NCI-H2107 (cell line): ENCODE measurements at regions not wholly inside any gene's neighbourhood (a gene's known extent, or its start where the extent isn't known, plus 50 kb on each side); places are given as distances from the start of the nearest gene placed in this dataset.

ENCODE experiments used
- DNase-seq: peaks from one replicate; lab custom pipeline; 2025; lab: John Stamatoyannopoulos, UW

- no peak for DNase-seq
These were observed 426.0 kb downstream of the TYW1 start for GRCh38 chr7:67422601-67423000.

- DNase-seq, result no peak
These were observed 426.4 kb downstream of the TYW1 start for GRCh38 chr7:67423065-67423464.

- no peak for DNase-seq
These were observed 430.0 kb downstream of the TYW1 start for GRCh38 chr7:67426654-67427053.

DNA sequence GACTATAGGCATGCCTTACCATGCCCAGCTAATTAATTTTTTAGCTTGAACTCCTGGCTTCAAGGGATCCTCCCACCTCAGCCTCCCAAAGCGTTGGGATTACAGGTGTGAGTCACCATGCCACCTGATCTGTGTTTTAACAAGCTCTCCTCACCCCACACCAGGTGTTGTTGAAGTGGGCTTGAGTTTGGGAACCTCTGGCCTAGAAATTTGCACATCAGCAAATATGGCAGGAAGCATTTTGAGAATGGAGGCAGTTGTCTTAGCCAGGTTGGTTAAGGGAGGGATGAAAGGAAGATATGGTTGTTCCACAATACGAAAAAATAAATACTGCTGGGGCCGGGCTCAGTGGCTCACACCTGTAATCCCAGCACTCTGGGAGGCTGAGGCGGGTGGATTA lies 433.1 kb downstream of the TYW1 start:
- DNase-seq, result no peak

DNA sequence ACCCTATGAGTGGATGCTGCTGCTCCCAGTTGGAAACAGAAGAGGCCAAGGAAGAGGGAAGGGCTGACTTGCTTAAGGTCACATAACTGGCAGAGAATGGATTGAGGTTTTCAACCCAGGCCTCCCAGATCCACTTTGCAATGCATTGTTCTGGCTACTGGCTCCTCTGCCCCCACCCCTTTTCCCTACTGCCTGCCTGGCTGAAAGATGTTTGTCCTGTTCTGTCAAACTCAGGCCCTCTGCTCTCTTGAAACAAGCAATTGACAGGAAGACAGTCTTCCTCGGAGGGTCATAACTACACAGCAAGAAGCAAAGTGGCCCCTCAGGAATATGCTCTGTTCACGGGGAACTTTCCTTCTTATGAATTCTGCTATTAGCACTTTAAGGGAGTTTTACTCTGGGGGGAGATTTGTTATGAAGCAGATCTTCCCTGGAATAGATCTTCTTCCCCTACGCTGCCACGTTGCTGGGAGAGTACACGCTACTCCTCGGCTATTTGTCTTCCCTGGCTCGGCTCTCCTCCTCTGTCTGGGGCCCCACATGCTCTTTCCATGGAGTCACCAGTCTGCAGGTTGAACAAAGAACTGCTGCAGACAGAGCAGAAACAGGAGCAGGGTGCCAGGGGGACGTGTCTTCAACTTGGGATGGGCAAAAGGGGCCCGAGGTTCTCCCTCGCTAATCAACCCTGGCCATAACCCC lies 436.1 kb downstream of the TYW1 start:
- DNase-seq, result no peak

- DNase-seq, result no peak
These were observed 439.4 kb downstream of the TYW1 start for GRCh38 chr7:67435894-67436535.

DNA sequence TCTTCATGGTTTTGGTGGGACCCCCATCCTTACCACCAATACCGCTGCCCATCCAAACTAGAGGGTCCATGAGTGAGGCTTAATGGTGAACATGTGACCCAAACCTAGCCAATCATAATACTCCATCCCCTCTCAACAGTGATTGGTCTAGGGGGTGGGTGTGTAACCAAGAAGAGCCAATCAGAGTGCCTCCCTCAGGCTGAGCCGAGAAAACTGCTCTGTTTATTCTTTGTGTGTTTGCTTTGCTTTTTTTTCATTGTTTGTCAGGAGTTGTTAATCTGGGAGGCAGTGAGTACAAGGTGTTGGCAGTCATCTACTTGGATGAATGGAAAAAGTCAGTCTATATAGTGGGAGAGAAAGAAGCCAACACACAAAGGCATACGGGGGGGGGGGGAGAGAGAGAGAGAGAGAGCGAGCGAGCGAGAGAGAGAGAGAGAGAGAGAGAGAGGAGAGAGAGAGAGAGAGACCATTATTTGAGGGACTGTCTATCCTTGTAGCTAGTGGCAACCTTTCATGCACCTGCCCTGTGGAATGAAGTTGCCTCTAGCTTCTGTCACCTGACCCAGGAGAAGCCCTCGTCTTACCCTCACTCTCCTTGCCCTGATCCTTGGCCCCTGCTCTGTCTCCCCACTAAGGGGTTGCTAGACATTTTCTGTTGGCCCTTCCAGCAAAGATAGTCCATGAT lies 441.7 kb downstream of the TYW1 start:
- no peak for DNase-seq

GRCh38 chr7:67438913-67439505 lies 442.4 kb downstream of the TYW1 start:
- DNase-seq, result no peak

- no peak for DNase-seq
These were observed 443.7 kb downstream of the TYW1 start for GRCh38 chr7:67440321-67440720.

DNA sequence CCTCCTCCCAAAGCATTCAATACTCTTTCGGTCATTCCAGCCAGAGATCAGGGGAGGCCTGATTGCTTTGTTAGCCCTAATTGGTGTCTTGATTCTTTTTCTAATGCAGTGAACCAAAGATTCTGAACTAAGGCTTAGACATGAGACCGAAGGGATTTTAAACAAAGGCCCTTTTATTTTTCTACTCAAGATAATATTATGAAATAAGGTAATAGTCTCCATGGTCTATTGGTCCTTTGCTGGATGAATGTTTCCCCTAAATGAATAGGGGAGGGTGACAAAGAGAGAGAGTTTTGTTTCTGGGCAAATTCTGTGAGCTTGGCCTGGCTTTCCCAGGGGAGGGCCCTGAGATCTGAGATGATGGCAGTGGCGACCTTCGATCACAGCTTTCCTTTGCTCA lies 449.1 kb downstream of the TYW1 start:
- no peak for DNase-seq

- no peak for DNase-seq
These were observed 450.7 kb downstream of the TYW1 start for GRCh38 chr7:67447297-67447696.

DNA sequence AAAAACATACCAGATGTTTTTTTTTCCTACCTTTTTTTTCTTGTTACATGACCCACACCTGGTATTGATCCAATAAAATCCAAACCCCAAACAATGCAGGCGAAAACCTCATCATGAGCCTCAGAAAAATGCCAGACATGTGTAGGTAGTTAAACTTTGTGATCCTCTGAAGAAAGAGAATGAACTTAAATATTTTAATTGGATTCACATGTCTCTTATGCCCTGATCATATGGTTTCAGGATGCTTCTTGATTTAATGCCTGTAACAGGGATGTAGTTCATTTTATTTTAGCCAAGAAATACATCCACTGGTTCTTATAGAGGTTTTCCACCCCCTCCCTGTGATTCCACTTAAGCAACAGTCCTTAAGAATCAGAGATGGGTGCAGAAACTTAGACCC lies 451.6 kb downstream of the TYW1 start:
- no peak for DNase-seq

DNA sequence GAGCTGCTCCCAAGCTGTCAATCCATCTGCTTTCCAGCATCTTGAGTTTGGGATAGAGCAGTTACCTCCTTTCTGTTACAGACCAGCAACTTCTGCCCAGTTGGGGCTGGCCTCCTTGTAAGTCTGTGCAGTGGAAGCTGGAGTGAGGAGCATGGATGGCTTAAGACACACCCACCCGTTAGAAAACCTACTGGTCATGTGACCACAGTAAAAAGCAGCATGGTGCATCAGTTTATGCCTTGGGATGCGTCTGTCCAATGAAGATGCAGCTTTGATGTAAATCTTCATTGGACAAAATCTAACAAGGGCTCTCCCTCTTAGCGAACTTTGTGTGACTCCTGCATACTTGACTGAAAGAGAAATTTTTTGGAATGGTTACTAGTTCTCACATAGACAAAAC lies 453.5 kb downstream of the TYW1 start:
- DNase-seq, result no peak

- DNase-seq, result no peak
These were observed 454.7 kb downstream of the TYW1 start for GRCh38 chr7:67451306-67451705.

DNA sequence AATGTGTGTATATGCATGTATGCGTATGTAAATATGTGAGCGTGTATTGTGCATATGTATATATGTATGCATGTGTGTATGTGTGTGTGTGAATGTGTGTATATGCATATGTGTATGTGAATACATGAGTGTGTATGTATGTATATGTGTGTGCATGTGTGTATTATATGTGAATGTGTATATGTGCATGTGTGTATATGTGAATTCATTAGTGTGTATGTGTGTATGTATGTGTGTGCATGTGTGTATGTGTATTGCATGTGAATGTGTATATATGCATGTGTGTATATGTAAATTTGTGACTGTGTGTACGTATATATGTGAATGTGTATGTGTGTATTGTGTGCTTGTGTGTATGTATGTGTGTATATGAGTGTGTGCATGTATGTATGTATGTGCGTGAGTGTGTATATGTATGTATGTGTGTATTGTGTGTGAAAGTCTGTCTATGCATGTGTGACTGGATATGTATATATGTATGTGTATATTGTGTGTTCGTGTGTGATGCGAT lies 455.9 kb downstream of the TYW1 start:
- no peak for DNase-seq

DNA sequence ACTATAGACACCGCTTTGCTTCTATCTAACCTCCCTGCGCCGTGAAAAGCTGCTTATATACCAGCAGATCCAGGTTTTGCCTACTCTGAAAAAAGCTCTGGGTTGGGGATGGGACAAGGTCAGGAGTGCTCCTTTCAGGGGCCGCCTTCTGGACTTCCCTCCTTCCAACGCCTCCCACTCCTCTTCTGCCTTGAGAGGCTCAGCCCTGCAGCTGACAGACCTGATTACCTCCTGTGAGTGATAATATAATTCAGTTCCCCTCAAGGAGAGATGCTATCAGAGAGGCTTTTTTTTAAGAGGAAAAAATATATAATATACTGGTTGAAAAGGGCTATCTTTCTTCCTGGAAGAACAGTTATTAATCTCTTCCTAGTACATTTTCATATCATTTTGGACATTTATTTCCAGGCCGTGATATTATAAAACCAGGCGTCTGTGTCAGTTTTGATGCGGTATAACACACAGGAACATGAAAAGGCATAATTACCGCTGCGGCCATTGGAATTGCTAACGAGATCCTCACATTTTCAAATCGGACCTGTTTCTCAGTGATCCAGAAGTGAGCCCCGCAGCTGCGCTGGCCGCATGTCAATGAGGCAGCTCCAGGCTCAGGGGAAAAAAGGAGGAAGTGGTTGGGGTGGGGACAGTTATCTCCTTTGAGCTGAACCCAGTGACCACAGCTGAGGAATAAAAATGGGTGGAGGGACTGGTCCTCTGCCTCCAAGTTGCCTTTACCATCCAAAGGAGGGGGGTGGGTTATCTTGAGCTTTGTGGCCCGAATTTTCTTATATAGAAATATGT lies 457.1 kb downstream of the TYW1 start:
- DNase-seq, result no peak

GRCh38 chr7:67455508-67455907 lies 458.9 kb downstream of the TYW1 start:
- DNase-seq, result no peak

- DNase-seq, result no peak
These were observed 466.2 kb downstream of the TYW1 start for GRCh38 chr7:67462781-67463191.

GRCh38 chr7:67463316-67463715 lies 466.7 kb downstream of the TYW1 start:
- DNase-seq, result no peak

- no peak for DNase-seq
These were observed 467.4 kb downstream of the TYW1 start for GRCh38 chr7:67463983-67464382.

DNA sequence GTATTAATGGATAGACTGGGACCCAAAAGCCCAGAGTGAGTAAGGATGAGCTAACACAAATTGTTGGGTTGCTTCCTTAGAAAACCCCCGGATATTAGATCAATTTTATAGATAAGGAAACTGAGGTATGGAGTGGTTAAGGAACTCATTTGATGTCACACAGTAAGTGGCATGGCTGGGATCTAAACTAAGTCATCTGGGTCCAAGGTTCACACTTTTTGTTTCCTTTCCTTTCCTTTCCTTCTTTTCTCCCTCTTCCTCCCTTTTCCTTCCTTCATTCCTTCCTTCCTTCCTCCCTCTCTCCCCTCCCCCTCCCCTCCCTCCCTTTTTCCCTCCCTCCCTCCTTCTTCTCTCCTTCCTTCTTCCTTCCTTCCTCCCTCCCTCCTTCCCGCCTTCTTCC lies 469.5 kb downstream of the TYW1 start:
- DNase-seq, result no peak

DNA sequence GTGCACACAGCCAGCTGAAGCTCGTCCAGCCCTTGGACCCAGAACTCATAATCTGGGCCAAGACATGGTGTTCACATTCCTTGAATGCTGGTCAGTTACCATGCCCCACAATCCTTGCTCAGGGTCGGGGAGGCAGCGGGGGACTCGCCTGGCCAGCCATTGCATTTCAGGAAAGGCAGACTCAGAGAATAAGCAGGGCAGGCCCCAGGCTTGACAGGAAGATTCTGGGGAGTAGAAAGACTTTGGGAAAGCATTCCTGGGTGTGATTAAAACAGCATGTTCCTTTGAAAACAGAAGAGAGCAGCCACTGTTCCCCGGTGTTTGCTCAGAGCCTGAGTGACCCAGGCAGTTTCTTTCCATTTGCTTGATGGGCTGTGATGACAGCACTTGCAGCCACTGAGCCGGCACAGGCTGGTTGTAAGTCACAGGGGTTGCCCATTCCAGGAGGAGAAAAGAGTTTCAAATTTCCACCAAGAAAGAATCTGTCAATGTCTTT lies 473.7 kb downstream of the TYW1 start:
- no peak for DNase-seq
